Hepatocyte (in vitro differentiated cells): ENCODE measurements at regions not wholly inside any gene's neighbourhood (a gene's known extent, or its start where the extent isn't known, plus 50 kb on each side); places are given as distances from the start of the nearest gene placed in this dataset.

Source experiments
- DNase-seq: peaks from one replicate; pipeline ENCODE4 v3.0.0-alpha.2; 2016; ENCODE audit warnings: low spot score
- H2AFZ ChIP-seq: fragments of 200-600 bp; sonication (generic); 2 replicates; pipeline ENCODE4 v1.6.0; 2016; ENCODE audit warnings: antibody characterized with exemption, mild to moderate bottlenecking
- H3K27ac ChIP-seq: fragments of 200-600 bp; sonication (generic); 2 replicates; pipeline ENCODE4 v1.5.1; 2016; ENCODE audit warnings: mild to moderate bottlenecking
- H3K27me3 ChIP-seq: fragments of 200-600 bp; sonication (generic); 2 replicates; pipeline ENCODE4 v1.6.1; 2016
- H3K36me3 ChIP-seq: fragments of 200-600 bp; sonication (generic); replicated peaks from 2 replicates; pipeline ENCODE4 v1.5.1; 2016; ENCODE audit warnings: low read depth; ENCODE audit not compliant: insufficient read depth
- H3K4me1 ChIP-seq: fragments of 200-600 bp; sonication (generic); 2 replicates; pipeline ENCODE4 v1.5.1; 2016; ENCODE audit warnings: mild to moderate bottlenecking, moderate library complexity; ENCODE audit not compliant: insufficient read depth
- H3K4me2 ChIP-seq: fragments of 200-600 bp; sonication (generic); 2 replicates; pipeline ENCODE4 v1.6.0; 2016
- H3K4me3 ChIP-seq: fragments of 200-600 bp; sonication (generic); 2 replicates; pipeline ENCODE4 v1.5.1; 2016; ENCODE audit warnings: mild to moderate bottlenecking
- H3K79me2 ChIP-seq: fragments of 200-600 bp; sonication (generic); 2 replicates; pipeline ENCODE4 v1.6.0; 2017; ENCODE audit warnings: mild to moderate bottlenecking
- H3K9me2 ChIP-seq: fragments of 200-600 bp; sonication (generic); replicated peaks from 2 replicates; pipeline ENCODE4 v1.6.0; 2017; ENCODE audit warnings: mild to moderate bottlenecking; ENCODE audit not compliant: insufficient read depth
- H3K9me3 ChIP-seq: fragments of 200-600 bp; sonication (generic); 2 replicates; pipeline ENCODE4 v1.5.1; 2016; ENCODE audit warnings: low read depth, mild to moderate bottlenecking
- H4K20me1 ChIP-seq: fragments of 200-600 bp; sonication (generic); 2 replicates; pipeline ENCODE4 v1.6.0; 2016; ENCODE audit warnings: mild to moderate bottlenecking; ENCODE audit not compliant: insufficient read depth, poor library complexity, severe bottlenecking
- CTCF ChIP-seq: fragments of 200-600 bp; sonication (generic); IDR thresholded peaks from 2 replicates; pipeline ENCODE4 v1.5.1; 2016; ENCODE audit warnings: antibody characterized with exemption, mild to moderate bottlenecking; ENCODE audit not compliant: poor library complexity
- EZH2 ChIP-seq: fragments of 200-600 bp; sonication (generic); IDR thresholded peaks from 2 replicates; pipeline ENCODE4 v1.6.1; 2016; ENCODE audit warnings: antibody characterized with exemption, mild to moderate bottlenecking, borderline replicate concordance
- EZH2phosphoT487 ChIP-seq: fragments of 200-600 bp; sonication (generic); IDR thresholded peaks from one replicate; pipeline ENCODE4 v1.6.1; 2018; ENCODE audit warnings: antibody characterized with exemption, mild to moderate bottlenecking, low read depth, moderate library complexity; ENCODE audit not compliant: unreplicated experiment, severe bottlenecking
- WGBS: methylation state at CpG from one replicate; pipeline ENCODE4 v1.1.6; 2016; ENCODE audit warnings: low lambda C conversion rate; ENCODE audit errors: missing lambda C conversion rate; 5-methylcytosine and 5-hydroxymethylcytosine counted together

DNA sequence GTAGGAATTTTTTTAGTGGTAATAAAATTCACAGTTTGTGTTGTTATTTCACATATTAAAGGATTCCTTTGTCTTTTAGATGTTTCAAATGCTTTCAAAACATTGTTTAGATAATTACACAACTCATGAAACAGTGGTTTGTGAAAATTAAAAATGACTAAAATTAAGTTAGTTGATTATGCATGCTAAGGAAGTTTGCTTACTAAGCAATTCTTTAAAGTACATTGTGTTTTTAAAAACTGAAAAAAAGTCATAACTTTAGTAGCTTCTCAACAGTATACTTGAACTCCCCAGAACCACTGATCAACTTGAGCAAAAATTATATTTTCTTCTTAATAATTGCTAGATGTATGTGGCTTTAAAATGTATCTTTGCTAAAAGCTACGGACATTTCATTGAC is 298.4 kb upstream of the MC4R start:
- Histone ChIP-seq H3K4me1 (no peaks in the 10 kb centered on the region), H2AFZ (no peak overlapping the region), H3K27me3 (no peaks in the 10 kb centered on the region), H4K20me1 (no peaks in the 10 kb centered on the region), H3K9me3 (no peaks in the 10 kb centered on the region), H3K4me3 (no peak overlapping the region), H3K9me2 (no peaks in the 10 kb centered on the region), H3K4me2 (no peak overlapping the region), H3K27ac (no peak overlapping the region), H3K79me2 (no peaks in the 10 kb centered on the region), H3K36me3 (no peaks in the 10 kb centered on the region)
- WGBS: 93% methylated on average over 1 of the region's 1 CpG
- no peak for DNase-seq
- TF ChIP-seq CTCF (no peak), EZH2phosphoT487 (no peak), EZH2 (no peak)

GRCh38 chr18:60675126-60675525 is 302.6 kb upstream of the MC4R start:
- no peaks in the 10 kb centered on the region for H3K27me3 ChIP-seq
- WGBS: 65% methylated on average over 4 of the region's 4 CpGs
- no peaks in the 10 kb centered on the region for H3K79me2 ChIP-seq
- no peak for DNase-seq
- H3K9me2 ChIP-seq: no peaks in the 10 kb centered on the region
- H2AFZ ChIP-seq: no peak overlapping the region
- H3K36me3 ChIP-seq: no peaks in the 10 kb centered on the region
- H4K20me1 ChIP-seq: no peaks in the 10 kb centered on the region
- H3K4me1 ChIP-seq: no peaks in the 10 kb centered on the region
- no peak for TF ChIP-seq EZH2
- H3K4me2 ChIP-seq: no peak overlapping the region
- no peak overlapping the region for H3K27ac ChIP-seq
- H3K9me3 ChIP-seq: no peaks in the 10 kb centered on the region
- H3K4me3 ChIP-seq: no peak overlapping the region

DNA sequence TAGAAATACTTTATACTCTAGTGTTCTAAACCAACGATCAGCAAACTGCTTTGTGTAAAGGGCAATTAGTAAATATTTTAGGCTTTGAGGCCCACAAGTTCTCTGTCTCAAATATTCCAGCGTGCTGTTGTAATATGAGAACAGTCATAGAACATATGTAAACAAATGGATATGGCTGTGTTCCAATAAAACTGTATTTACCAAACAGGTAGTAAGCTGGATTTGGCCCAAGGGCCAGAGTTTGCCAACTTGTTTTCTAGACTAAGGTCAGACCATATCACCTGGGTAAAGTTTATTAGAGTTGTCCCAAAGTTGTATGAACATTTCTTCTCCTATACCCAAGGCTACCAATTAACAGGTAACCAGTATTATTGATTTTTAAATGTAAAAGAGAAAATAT is 303.2 kb upstream of the MC4R start:
- Histone ChIP-seq H2AFZ (no peak overlapping the region), H3K27me3 (no peaks in the 10 kb centered on the region), H3K9me2 (no peaks in the 10 kb centered on the region), H3K4me3 (no peak overlapping the region), H4K20me1 (no peaks in the 10 kb centered on the region), H3K79me2 (no peaks in the 10 kb centered on the region), H3K36me3 (no peaks in the 10 kb centered on the region), H3K27ac (no peak overlapping the region), H3K4me2 (no peak overlapping the region), H3K9me3 (no peaks in the 10 kb centered on the region), H3K4me1 (no peaks in the 10 kb centered on the region)
- WGBS: 39% methylated on average over 2 of the region's 2 CpGs
- no peak for DNase-seq
- TF ChIP-seq EZH2: no peak
- TF ChIP-seq CTCF: no peak
- TF ChIP-seq EZH2phosphoT487: no peak

GRCh38 chr18:60676815-60677214 is 304.2 kb upstream of the MC4R start:
- TF ChIP-seq EZH2phosphoT487 (no peak), CTCF (no peak), EZH2 (no peak)
- Histone ChIP-seq H3K79me2 (no peaks in the 10 kb centered on the region), H3K9me3 (no peaks in the 10 kb centered on the region), H2AFZ (no peak overlapping the region), H3K36me3 (no peaks in the 10 kb centered on the region), H3K27me3 (no peaks in the 10 kb centered on the region), H3K27ac (no peak overlapping the region), H3K9me2 (no peaks in the 10 kb centered on the region), H4K20me1 (no peaks in the 10 kb centered on the region), H3K4me3 (no peak overlapping the region), H3K4me2 (no peak overlapping the region), H3K4me1 (no peaks in the 10 kb centered on the region)
- WGBS: 32% methylated on average over 4 of the region's 4 CpGs
- no peak for DNase-seq
